ENCODE measurements at regions not wholly inside any gene's neighbourhood (a gene's known extent, or its start where the extent isn't known, plus 50 kb on each side); places are given as distances from the start of the nearest gene placed in this dataset.
A peak's percentile ranks its signal among the peaks of the same experiment; 100 is the strongest.

DNA sequence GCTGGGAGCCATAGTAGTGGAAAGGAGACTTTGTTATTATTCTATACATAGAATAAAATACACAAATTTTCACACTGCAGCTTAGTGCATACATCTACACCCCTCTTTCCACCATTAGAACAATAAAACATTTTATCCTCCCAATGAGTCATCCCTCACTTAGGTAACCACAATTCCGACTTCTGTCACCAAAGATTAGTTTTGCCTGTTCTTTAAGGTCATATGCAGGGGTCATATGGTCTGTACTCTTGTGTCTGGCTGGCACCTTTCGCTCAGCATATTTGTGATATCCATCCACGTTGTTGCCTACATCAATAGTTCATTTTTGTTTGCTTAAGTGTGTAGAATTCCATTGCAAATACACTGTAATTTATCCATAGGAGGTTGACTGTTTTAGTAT lies 399.4 kb downstream of the SHQ1 start:
- DNase-seq, result no peak

DNA sequence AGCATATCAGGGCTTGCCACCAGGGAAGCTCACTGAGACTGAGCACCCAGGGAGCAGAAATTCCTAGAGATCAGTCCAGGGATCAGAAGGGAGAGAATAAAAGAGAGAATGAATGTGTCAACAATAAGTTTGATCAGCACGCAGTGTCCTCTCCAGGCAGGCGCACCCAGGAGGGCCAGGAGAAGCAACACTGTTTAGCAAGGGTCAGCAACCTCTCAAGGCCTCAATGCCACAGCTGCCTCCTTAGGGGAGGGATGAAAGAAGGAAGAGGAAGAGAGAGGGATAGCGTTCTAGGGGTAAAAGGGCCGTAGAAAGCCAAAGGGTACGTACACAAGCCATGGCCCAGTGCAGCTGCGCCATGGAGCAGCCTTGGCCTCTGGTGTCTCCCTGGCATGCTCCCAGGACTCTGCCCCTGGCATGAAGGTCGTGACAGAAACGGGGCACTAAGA lies 399.8 kb downstream of the SHQ1 start:
- DNase-seq, result no peak

GRCh38 chr3:72447059-72447946 lies 400.9 kb downstream of the SHQ1 start:
- peak; percentile 65 for DNase-seq

GRCh38 chr3:72446218-72447058 lies 401.8 kb downstream of the SHQ1 start, which contains the start of gene RYBP:
Gene RYBP (minus strand): TSS chr3:72446621.
- no peak for DNase-seq

GRCh38 chr3:72445827-72446217 lies 402.4 kb downstream of the SHQ1 start:
- DNase-seq, result no peak

DNA sequence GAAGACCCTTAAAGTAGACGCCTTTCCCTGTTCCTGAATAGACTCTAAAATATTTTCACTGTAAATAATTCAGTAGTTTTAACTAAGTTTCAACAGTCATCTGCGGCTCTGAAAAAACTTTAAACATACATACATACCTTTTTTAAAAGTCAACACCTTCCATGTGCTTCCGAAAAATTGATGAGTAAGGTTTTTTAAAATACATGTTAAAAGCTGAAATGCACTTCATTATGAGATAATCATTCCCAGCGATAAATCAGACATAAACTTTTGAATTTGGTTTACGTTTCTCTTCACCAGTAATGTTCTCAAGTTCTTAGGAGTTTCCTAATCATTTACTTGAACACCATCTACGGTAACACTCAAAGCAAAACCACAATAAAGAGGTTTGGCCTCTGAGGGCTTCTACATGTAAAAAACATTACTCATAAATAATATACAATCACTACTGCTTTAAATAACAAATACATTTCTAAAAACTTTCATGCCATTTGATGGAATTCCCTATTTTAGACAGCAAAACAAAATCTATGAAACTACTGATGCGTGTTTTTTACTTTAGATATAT lies 403.5 kb downstream of the SHQ1 start:
- no peak for DNase-seq

- no peak for DNase-seq
Measured at GRCh38 chr3:72442759-72443158, 405.5 kb downstream of the SHQ1 start.

GRCh38 chr3:72441284-72441994 lies 406.8 kb downstream of the SHQ1 start:
- DNase-seq, result no peak

DNA sequence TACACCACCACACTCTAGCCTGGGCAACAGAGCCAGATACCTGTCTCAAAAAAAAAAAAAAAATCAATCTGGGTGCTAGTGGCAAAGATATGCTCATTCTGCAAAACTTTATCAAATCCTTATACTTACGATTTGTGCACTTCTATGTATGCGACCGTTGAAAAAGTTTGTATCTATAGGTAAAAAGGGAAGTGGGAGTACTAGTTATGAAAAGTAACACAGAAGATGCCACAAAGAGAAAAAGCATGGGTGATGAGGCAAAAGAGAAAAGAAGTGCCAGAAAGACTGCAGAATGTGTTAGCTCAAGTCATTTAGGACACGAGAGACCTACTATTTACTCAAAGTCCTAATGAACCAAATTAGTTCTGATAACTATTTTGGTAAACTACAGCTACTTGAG lies 407.8 kb downstream of the SHQ1 start:
- DNase-seq, result no peak

DNA sequence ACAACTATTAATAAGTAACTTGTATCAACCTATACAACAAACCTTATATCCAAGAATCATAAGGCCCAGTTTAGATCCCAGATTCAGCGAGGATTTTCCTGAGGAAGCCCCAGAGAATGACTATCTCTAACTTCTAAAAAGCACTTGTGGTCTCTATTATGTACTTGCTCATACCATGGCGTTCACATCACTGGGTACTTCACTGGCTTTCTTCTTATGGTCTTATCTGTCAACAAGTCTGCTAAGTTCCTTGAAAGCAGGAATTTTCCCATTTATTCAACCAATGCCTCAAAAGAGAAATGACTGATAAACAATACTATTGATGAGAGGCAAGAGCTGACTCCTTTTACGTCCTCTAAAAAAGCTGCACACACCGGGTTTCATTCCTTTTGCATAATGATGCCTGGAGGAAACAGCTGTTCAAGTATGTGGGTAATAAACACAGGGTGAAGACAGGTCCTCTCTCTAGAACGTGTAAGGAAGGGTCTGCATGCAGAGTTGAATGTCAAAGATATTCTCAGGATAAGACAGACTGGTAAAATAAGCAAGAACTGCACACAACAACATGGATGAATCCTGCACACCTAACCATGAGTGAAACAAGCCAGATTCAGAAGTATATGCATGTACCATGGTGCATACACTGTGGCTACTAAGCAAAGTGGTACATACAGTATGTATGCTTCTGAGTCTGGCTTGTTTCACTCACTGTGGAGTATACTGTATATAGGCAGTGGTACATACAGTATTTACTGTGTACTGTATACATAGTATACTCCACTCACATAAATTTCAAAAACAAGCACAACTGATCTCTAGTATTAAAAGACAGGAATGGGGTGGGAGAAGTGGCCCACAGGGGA lies 408.7 kb downstream of the SHQ1 start:
- DNase-seq, result no peak

GRCh38 chr3:72437661-72438406 lies 410.4 kb downstream of the SHQ1 start:
- no peak for DNase-seq

- no peak for DNase-seq
Measured at GRCh38 chr3:72436863-72437592, 411.2 kb downstream of the SHQ1 start.

DNA sequence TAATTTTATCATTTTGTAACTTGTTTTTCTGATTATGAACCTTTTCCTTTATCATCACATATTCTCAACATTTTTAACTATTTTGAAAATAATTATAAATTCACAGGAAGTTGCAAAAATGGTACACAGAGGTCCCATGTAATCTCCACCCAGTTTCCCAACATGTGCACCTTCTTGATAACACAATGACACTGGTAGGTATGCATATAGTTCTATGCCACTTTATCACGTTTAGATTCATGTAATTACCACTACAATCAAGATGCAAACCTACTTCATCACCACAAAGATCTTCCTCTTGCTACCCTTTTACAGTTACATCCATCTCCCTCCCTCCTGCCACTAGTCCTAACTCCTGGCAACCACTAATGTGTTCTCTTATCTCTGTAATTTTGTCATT lies 413.9 kb downstream of the SHQ1 start:
- DNase-seq, result no peak

GRCh38 chr3:72432246-72432645 lies 416.0 kb downstream of the SHQ1 start:
- no peak for DNase-seq

DNA sequence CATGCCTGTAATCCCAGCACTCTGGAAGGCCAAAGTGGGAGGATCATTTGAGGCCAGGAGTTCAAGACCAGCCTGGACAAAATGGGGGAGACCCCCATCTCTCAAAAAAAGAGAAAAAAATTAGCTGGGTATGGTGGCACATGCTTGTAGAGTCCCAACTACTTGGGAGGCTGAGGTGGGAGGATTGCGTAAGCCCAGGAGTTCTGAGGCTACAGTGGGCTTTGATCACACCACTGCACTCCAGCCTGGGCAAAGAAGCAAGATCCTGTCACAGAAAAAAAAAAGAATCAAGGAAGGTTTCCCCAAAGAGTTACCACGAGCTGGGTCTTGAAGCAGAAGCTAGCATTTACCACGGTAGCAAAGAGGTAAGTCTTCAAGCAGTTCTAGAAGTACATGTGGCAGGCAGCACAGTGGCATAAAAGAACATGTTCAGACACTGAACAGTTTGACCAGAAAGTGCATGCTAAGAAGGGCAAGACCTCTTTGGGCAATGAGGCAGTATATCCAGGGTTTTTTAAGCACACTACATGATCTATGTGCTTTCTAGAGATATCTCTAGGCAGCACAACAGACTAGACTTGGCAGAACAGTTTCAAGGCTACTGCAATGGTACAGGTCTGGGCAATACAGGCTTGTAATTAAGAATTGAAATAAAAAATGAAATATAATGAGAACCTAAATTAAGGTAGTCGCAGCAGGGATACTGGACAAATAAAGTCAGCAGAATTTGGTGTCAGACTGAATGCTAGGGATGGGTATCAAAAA lies 418.5 kb downstream of the SHQ1 start:
- DNase-seq, result no peak

GRCh38 chr3:72428803-72429202 lies 419.4 kb downstream of the SHQ1 start:
- DNase-seq, result no peak

- DNase-seq, result no peak
Measured at GRCh38 chr3:72427624-72428023, 420.6 kb downstream of the SHQ1 start.

DNA sequence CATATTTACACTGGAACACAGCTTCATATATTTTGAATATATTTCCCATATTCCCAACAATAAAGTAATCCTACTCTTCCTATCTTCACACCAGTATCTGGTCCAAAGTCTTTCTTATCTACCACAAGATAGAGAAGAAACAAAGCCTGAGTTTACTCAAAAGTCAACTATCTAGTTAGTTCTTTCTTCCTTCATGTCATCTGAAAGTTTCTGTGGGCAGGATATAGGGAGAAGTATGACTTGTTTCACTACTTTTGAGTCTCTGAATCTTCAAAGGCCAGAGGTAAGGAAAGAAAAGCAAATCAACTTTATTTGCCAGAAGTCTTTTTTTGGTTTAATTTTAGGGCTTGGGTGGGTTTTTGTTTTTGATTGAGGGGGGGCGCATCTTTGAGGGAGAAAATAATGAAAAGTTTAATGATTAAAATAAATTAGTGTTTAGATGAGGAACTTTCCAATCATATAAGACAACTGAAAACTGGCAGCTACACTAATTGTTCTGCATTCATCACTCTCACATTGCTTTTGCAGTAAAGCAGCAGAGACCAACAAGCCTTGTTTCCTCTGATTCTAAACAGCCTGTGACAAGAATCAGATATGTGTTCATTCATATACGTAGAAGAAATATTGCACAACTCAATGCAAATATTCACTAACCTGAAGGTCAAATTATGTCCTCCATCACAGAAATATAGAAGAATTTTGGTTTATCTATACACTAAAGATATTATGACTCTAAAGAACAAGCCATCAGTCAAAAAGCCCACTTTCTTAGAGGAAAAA lies 421.4 kb downstream of the SHQ1 start:
- DNase-seq, result no peak

DNA sequence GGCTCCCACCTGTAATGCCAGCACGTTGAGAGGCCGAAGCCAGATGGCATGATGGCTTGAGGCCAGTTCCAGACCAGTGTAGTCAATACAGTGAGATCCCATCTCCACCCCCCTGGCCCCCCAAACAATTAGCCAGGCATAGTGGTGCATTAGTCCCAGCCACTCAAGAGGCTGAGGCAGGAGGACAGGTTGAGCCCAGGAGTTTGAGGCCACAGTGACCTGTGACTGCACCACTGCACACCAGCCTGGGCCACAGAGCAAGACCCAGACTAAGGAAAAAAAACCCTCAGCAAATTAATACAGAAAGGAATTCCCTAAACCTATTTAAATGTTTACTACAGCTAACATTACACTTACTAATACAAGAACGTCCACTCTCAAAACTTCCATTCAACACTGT lies 424.6 kb downstream of the SHQ1 start:
- DNase-seq, result no peak

Measured in NCI-H1105 (cell line).